Colonic mucosa (tissue), 4 donors: ENCODE measurements at regions not wholly inside any gene's neighbourhood (a gene's known extent, or its start where the extent isn't known, plus 50 kb on each side); places are given as distances from the start of the nearest gene placed in this dataset.

Experiments used
- DNase-seq: peaks from one replicate; pipeline ENCODE4 v3.0.0-alpha.2; 2020
- H3K27ac ChIP-seq: fragments of 200-600 bp; one replicate; pipeline ENCODE4 v1.8.0; 2021
- H3K27me3 ChIP-seq: fragments of 200-600 bp; one replicate; pipeline ENCODE4 v1.8.0; 2021
- H3K36me3 ChIP-seq: fragments of 200-600 bp; one replicate; pipeline ENCODE4 v1.8.0; 2021
- H3K4me1 ChIP-seq: fragments of 200-600 bp; one replicate; pipeline ENCODE4 v1.8.0; 2021; ENCODE audit warnings: mild to moderate bottlenecking
- H3K4me3 ChIP-seq: fragments of 200-600 bp; one replicate; pipeline ENCODE4 v1.8.0; 2021
- H3K9ac ChIP-seq, 2 donors: one replicate each; pipeline ENCODE4 v1.7.0; 2013; ENCODE audit warnings: control low read depth in 2 of 2, low read depth in 2 of 2, low read length in 2 of 2
- H3K9me3 ChIP-seq: fragments of 200-600 bp; one replicate; pipeline ENCODE4 v1.8.0; 2021
- CTCF ChIP-seq: fragments of 200-600 bp; IDR thresholded peaks from one replicate; pipeline ENCODE4 v1.8.0; 2022; ENCODE audit warnings: antibody characterized with exemption, mild to moderate bottlenecking
- intact Hi-C: fragments of 100-400 bp; cut with DNase I; formaldehyde crosslinking; loops from one replicate; pipeline ENCODE4 v1.14.1; 2022
- donor health status: healthy.
- donor health status: DM: no; HTN: no; CAD: no.
- donor health status: DM: no; HTN: no; CAD: no.

GRCh38 chr2:76429374-76429773 is 718.7 kb upstream of the GCFC2 start:
- H3K27ac ChIP-seq: no peak overlapping the region
- no peaks in the 10 kb centered on the region for H3K27me3 ChIP-seq
- H3K4me3 ChIP-seq: no peak overlapping the region
- H3K9ac ChIP-seq: no peak overlapping the region
- no peak for DNase-seq
- no peak for TF ChIP-seq CTCF
- intact Hi-C loops: no loop called here
- no peaks in the 10 kb centered on the region for H3K4me1 ChIP-seq
- H3K9me3 ChIP-seq: no peaks in the 10 kb centered on the region
- no peaks in the 10 kb centered on the region for H3K36me3 ChIP-seq

GRCh38 chr2:76427452-76427851 is 716.7 kb upstream of the GCFC2 start:
- Histone ChIP-seq H3K27me3 (no peaks in the 10 kb centered on the region), H3K9me3 (no peaks in the 10 kb centered on the region), H3K36me3 (no peaks in the 10 kb centered on the region), H3K27ac (no peak overlapping the region), H3K4me3 (no peak overlapping the region), H3K4me1 (no peaks in the 10 kb centered on the region), H3K9ac (no peak overlapping the region)
- no peak for TF ChIP-seq CTCF
- no peak for DNase-seq
- intact Hi-C loops: no loop called here

- DNase-seq: no peak
- intact Hi-C loops: no loop called here
- no peak overlapping the region for H3K4me3 ChIP-seq
- no peaks in the 10 kb centered on the region for H3K27me3 ChIP-seq
- H3K36me3 ChIP-seq: no peaks in the 10 kb centered on the region
- no peaks in the 10 kb centered on the region for H3K4me1 ChIP-seq
- H3K9me3 ChIP-seq: no peaks in the 10 kb centered on the region
- no peak overlapping the region for H3K9ac ChIP-seq
- H3K27ac ChIP-seq: no peak overlapping the region
- no peak for TF ChIP-seq CTCF
Measured at GRCh38 chr2:76415821-76416220, 705.1 kb upstream of the GCFC2 start.

GRCh38 chr2:76413436-76413835 is 702.7 kb upstream of the GCFC2 start:
- Histone ChIP-seq H3K4me1 (no peaks in the 10 kb centered on the region), H3K27ac (no peak overlapping the region), H3K36me3 (no peaks in the 10 kb centered on the region), H3K4me3 (no peak overlapping the region), H3K27me3 (no peaks in the 10 kb centered on the region), H3K9ac (no peak overlapping the region), H3K9me3 (no peaks in the 10 kb centered on the region)
- no peak for TF ChIP-seq CTCF
- intact Hi-C loops: no loop called here
- no peak for DNase-seq

GRCh38 chr2:76406134-76406855 is 695.6 kb upstream of the GCFC2 start:
- Histone ChIP-seq H3K4me1 (no peaks in the 10 kb centered on the region), H3K9me3 (no peaks in the 10 kb centered on the region), H3K27ac (no peak overlapping the region), H3K4me3 (no peak overlapping the region), H3K36me3 (no peaks in the 10 kb centered on the region), H3K27me3 (no peaks in the 10 kb centered on the region), H3K9ac (no peak overlapping the region)
- TF ChIP-seq CTCF: no peak
- DNase-seq: no peak
- intact Hi-C loops: no loop called here
